GM20000 (cell line): ENCODE measurements at regions not wholly inside any gene's neighbourhood (a gene's known extent, or its start where the extent isn't known, plus 50 kb on each side); places are given as distances from the start of the nearest gene placed in this dataset.

ENCODE experiments used
- DNase-seq: peaks from one replicate; pipeline ENCODE4 v3.0.0; 2012; ENCODE audit warnings: low spot score
- CTCF ChIP-seq: IDR thresholded peaks from 2 replicates; pipeline ENCODE4 v1.5.1; 2012; ENCODE audit warnings: mild to moderate bottlenecking, control low read depth; ENCODE audit errors: extremely low read depth, missing control alignments

- TF ChIP-seq CTCF: no peak
- DNase-seq: no peak
These were observed 165.5 kb downstream of the TFAP2B start for GRCh38 chr6:50984135-50984534.

- TF ChIP-seq CTCF: no peak
- no peak for DNase-seq
These were observed 167.6 kb downstream of the TFAP2B start for GRCh38 chr6:50986319-50986718.

- no peak for DNase-seq
- no peak for TF ChIP-seq CTCF
These were observed 170.5 kb downstream of the TFAP2B start for GRCh38 chr6:50989123-50989522.

GRCh38 chr6:50990750-50991446 is 172.2 kb downstream of the TFAP2B start:
- TF ChIP-seq CTCF: no peak
- DNase-seq: no peak

- DNase-seq: no peak
- no peak for TF ChIP-seq CTCF
These were observed 173.6 kb downstream of the TFAP2B start for GRCh38 chr6:50992232-50992631.

GRCh38 chr6:50992704-50993625 is 174.3 kb downstream of the TFAP2B start:
- DNase-seq: no peak
- TF ChIP-seq CTCF: no peak

- no peak for TF ChIP-seq CTCF
- no peak for DNase-seq
These were observed 175.5 kb downstream of the TFAP2B start for GRCh38 chr6:50993941-50994720.
